ENCODE measurements at regions not wholly inside any gene's neighbourhood (a gene's known extent, or its start where the extent isn't known, plus 50 kb on each side); places are given as distances from the start of the nearest gene placed in this dataset.

DNA sequence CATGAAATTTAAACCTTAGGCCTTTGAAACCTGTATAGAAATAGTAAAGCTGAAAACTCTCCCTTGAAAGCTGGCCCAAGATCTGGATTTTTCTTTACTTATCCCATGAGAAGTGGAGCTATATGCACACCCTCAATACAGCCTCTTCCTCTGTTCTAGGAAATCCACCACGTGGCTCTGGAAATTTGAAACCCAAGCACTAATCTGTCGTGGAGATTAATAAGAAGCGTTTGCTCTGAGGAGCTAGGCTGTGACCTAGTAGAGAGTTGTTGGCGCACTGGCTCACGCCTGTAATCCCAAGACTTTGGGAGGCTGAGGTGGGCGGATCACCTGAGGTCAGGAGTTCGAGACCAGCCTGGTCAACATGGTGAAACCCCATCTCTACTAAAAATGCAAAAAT is 291.3 kb upstream of the PLXNA2 start:
- Histone ChIP-seq H3K27ac (ENCODE audit: low read length) (no peak overlapping the region), H3K4me3 (ENCODE audit: low read depth in 1 of 2, low read length in 2 of 2) (no peak overlapping the region), H3K4me2 (ENCODE audit: insufficient read depth, low read length) (no peak overlapping the region), H2AFZ (ENCODE audit: low read depth, low read length) (no peak overlapping the region), H3K79me2 (ENCODE audit: insufficient read depth, low read length) (no peaks in the 10 kb centered on the region), H3K27me3 (ENCODE audit: insufficient read depth, low read length, poor library complexity) (peaks cover 22% of the 10 kb centered on the region), H3K4me1 (ENCODE audit: insufficient read depth, low read length) (no peaks in the 10 kb centered on the region), H3K9me3 (ENCODE audit: insufficient read depth, low read length, severe bottlenecking) (no peaks in the 10 kb centered on the region), H3K9ac (ENCODE audit: low read depth, low read length) (no peak overlapping the region), H3K36me3 (ENCODE audit: insufficient read depth, low read length) (no peaks in the 10 kb centered on the region), H4K20me1 (ENCODE audit: insufficient read depth, low read length) (no peaks in the 10 kb centered on the region)
- TF ChIP-seq, protein P1, sequence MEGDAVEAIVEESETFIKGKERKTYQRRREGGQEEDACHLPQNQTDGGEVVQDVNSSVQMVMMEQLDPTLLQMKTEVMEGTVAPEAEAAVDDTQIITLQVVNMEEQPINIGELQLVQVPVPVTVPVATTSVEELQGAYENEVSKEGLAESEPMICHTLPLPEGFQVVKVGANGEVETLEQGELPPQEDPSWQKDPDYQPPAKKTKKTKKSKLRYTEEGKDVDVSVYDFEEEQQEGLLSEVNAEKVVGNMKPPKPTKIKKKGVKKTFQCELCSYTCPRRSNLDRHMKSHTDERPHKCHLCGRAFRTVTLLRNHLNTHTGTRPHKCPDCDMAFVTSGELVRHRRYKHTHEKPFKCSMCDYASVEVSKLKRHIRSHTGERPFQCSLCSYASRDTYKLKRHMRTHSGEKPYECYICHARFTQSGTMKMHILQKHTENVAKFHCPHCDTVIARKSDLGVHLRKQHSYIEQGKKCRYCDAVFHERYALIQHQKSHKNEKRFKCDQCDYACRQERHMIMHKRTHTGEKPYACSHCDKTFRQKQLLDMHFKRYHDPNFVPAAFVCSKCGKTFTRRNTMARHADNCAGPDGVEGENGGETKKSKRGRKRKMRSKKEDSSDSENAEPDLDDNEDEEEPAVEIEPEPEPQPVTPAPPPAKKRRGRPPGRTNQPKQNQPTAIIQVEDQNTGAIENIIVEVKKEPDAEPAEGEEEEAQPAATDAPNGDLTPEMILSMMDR (IDR thresholded peaks at IDR 0.05; ENCODE audit: borderline replicate concordance, extremely low read depth, low read length, poor library complexity, severe bottlenecking), result no peak
- TF ChIP-seq EZH2 (IDR thresholded peaks at IDR 0.05; ENCODE audit: borderline replicate concordance, low read depth, low read length, severe bottlenecking), result no peak
- DNase-seq (no peak), ATAC-seq (ENCODE audit: insufficient read depth, low read depth) (no peak)

DNA sequence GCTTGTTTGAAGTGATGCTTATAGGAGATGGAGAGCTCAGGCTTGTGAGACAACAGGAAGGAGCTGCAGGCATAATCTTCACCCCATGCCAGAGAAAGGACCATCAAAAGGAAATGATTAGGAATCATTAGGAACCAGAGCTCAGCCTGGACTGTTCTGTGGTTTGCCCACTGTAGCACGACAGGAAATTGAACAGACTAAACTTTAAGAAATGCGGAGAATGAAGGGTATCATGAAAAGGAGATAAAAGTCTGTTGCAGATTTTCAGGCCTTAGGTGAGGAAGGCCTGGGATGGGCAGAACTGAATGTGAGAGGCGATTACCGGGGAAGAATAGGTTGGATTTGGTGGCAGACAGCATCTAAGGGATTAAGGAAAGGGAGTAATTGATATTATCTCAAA is 292.0 kb upstream of the PLXNA2 start:
- no peaks in the 10 kb centered on the region for H3K36me3 ChIP-seq (ENCODE audit: insufficient read depth, low read length)
- TF ChIP-seq, protein P1 (IDR thresholded peaks at IDR 0.05; ENCODE audit: borderline replicate concordance, extremely low read depth, low read length, poor library complexity, severe bottlenecking), result no peak
- H3K27me3 ChIP-seq (ENCODE audit: insufficient read depth, low read length, poor library complexity), result peaks cover 20% of the 10 kb centered on the region
- ATAC-seq (ENCODE audit: insufficient read depth, low read depth) (no peak), DNase-seq (no peak)
- H3K9ac ChIP-seq (ENCODE audit: low read depth, low read length), result no peak overlapping the region
- H3K9me3 ChIP-seq (ENCODE audit: insufficient read depth, low read length, severe bottlenecking), result no peaks in the 10 kb centered on the region
- no peaks in the 10 kb centered on the region for H4K20me1 ChIP-seq (ENCODE audit: insufficient read depth, low read length)
- no peak overlapping the region for H3K4me3 ChIP-seq (ENCODE audit: low read depth in 1 of 2, low read length in 2 of 2)
- no peaks in the 10 kb centered on the region for H3K4me1 ChIP-seq (ENCODE audit: insufficient read depth, low read length)
- no peaks in the 10 kb centered on the region for H3K79me2 ChIP-seq (ENCODE audit: insufficient read depth, low read length)
- H3K4me2 ChIP-seq (ENCODE audit: insufficient read depth, low read length), result no peak overlapping the region
- no peak overlapping the region for H3K27ac ChIP-seq (ENCODE audit: low read length)
- H2AFZ ChIP-seq (ENCODE audit: low read depth, low read length), result no peak overlapping the region

DNA sequence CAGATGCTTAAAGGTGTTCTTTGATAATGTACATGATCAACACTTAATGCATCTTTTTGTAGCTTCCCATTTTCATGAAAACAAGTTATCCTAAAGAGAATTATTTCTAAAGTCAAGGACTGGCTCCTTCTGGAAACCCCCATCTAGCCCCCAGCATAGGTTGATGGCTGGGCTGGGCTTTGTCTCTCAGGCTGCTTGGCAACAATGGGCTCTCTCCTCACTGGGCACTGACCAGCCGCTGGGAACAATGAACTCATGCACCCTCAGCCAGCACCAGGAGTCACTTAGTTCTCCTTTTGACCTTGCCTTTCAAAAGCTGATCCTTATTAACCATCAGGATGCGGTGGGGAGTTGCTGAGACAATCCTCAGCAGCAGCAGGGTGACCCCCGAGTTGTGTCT is 293.0 kb upstream of the PLXNA2 start:
- Histone ChIP-seq H4K20me1 (ENCODE audit: insufficient read depth, low read length) (no peaks in the 10 kb centered on the region), H3K4me2 (ENCODE audit: insufficient read depth, low read length) (no peak overlapping the region), H3K4me3 (ENCODE audit: low read depth in 1 of 2, low read length in 2 of 2) (no peak overlapping the region), H3K27me3 (ENCODE audit: insufficient read depth, low read length, poor library complexity) (peaks cover 15% of the 10 kb centered on the region), H3K4me1 (ENCODE audit: insufficient read depth, low read length) (no peaks in the 10 kb centered on the region), H3K27ac (ENCODE audit: low read length) (no peak overlapping the region), H2AFZ (ENCODE audit: low read depth, low read length) (no peak overlapping the region), H3K36me3 (ENCODE audit: insufficient read depth, low read length) (no peaks in the 10 kb centered on the region), H3K9ac (ENCODE audit: low read depth, low read length) (no peak overlapping the region), H3K9me3 (ENCODE audit: insufficient read depth, low read length, severe bottlenecking) (no peaks in the 10 kb centered on the region), H3K79me2 (ENCODE audit: insufficient read depth, low read length) (no peaks in the 10 kb centered on the region)
- DNase-seq (no peak), ATAC-seq (ENCODE audit: insufficient read depth, low read depth) (no peak)
- TF ChIP-seq, protein P1 (IDR thresholded peaks at IDR 0.05; ENCODE audit: borderline replicate concordance, extremely low read depth, low read length, poor library complexity, severe bottlenecking), result no peak
- no peak for TF ChIP-seq EZH2 (IDR thresholded peaks at IDR 0.05; ENCODE audit: borderline replicate concordance, low read depth, low read length, severe bottlenecking)

DNA sequence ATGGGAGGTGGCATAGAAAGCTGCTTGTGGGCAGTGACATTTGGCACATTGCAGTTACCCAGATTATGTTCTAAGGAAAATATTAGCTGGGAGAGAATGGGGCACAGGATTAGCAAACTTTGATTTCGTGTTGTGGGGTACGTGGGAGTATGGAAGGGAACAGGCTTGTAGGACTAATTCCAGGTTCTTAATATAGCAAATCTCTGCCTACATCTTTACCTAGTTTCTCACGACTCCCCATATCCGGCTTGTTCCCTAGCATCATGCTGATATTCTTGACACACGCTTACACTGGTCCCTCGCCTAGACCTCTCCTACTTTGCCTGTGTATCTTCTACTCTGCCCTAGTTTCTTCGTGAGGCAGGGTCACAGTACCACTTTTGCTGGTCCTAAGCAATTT is 293.9 kb upstream of the PLXNA2 start:
- no peak for DNase-seq
- Histone ChIP-seq H3K4me2 (ENCODE audit: insufficient read depth, low read length) (no peak overlapping the region), H3K36me3 (ENCODE audit: insufficient read depth, low read length) (no peaks in the 10 kb centered on the region), H4K20me1 (ENCODE audit: insufficient read depth, low read length) (no peaks in the 10 kb centered on the region), H3K27me3 (ENCODE audit: insufficient read depth, low read length, poor library complexity) (peaks cover 12% of the 10 kb centered on the region), H3K4me3 (ENCODE audit: low read depth in 1 of 2, low read length in 2 of 2) (no peak overlapping the region), H3K27ac (ENCODE audit: low read length) (no peak overlapping the region), H3K79me2 (ENCODE audit: insufficient read depth, low read length) (no peaks in the 10 kb centered on the region), H3K4me1 (ENCODE audit: insufficient read depth, low read length) (no peaks in the 10 kb centered on the region), H3K9ac (ENCODE audit: low read depth, low read length) (no peak overlapping the region), H2AFZ (ENCODE audit: low read depth, low read length) (no peak overlapping the region), H3K9me3 (ENCODE audit: insufficient read depth, low read length, severe bottlenecking) (no peaks in the 10 kb centered on the region)
- TF ChIP-seq, protein P1 (IDR thresholded peaks at IDR 0.05; ENCODE audit: borderline replicate concordance, extremely low read depth, low read length, poor library complexity, severe bottlenecking), result no peak
- no peak for TF ChIP-seq EZH2 (IDR thresholded peaks at IDR 0.05; ENCODE audit: borderline replicate concordance, low read depth, low read length, severe bottlenecking)
- no peak for ATAC-seq (ENCODE audit: insufficient read depth, low read depth)

Measured in DND-41 (cell line).